ENCODE measurements at regions not wholly inside any gene's neighbourhood (a gene's known extent, or its start where the extent isn't known, plus 50 kb on each side); places are given as distances from the start of the nearest gene placed in this dataset.

DNA sequence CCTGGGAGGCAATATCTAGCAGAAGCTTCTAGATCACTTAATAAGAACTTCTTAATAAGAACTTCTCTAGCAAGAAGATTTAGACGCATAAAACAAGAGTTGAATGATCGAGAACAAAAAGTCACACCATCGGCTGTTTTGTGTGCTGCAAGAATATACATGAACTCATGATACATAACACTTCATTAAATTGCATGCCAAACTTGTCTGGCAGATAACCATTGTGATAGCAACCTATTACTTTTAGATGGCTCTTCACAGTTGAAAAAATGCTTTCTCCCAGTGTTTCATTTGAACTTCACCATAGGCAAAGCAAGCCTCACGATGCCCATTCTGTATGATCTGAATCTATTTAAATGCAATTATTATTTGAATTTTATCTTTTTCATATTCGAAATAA lies 249.9 kb downstream of the CBLN4 start:
- Histone ChIP-seq H3K56ac (ENCODE audit: insufficient read length, low read depth, low read length) (no peak overlapping the region), H3K79me2 (ENCODE audit: insufficient read depth, low read length) (no peaks in the 10 kb centered on the region), H2BK15ac (ENCODE audit: low read depth, low read length) (no peak overlapping the region), H3K4ac (ENCODE audit: low read depth, low read length) (no peak overlapping the region), H3K23ac (ENCODE audit: insufficient read length, low read depth, low read length) (no peak overlapping the region), H2BK20ac (ENCODE audit: low read depth, low read length, poor library complexity, severe bottlenecking) (no peak overlapping the region), H2AFZ (ENCODE audit: low read length) (no peak overlapping the region), H2AK5ac (ENCODE audit: insufficient read length, low read length) (no peak overlapping the region), H4K20me1 (ENCODE audit: control insufficient read depth, insufficient read depth, insufficient read length) (no peaks in the 10 kb centered on the region), H4K5ac (ENCODE audit: insufficient read length, low read depth, low read length) (no peak overlapping the region), H2BK5ac (ENCODE audit: insufficient read length, low read length) (no peak overlapping the region), H3K23me2 (ENCODE audit: insufficient read length, low read depth, low read length, poor library complexity, severe bottlenecking) (no peaks in the 10 kb centered on the region), H4K8ac (replicated peaks; ENCODE audit: insufficient read length, low read depth, low read length) (no peak overlapping the region), H3K14ac (ENCODE audit: insufficient read depth, low read length) (no peak overlapping the region), H3K27ac (ENCODE audit: insufficient read length, low read depth, low read length) (no peak overlapping the region), H3K79me1 (ENCODE audit: insufficient read depth, low read depth, low read length, poor library complexity, severe bottlenecking) (no peaks in the 10 kb centered on the region), H3K9ac (ENCODE audit: extremely low read depth, insufficient read length, low read length) (no peak overlapping the region), H3K9me3 (ENCODE audit: control insufficient read depth, low read depth, low read length) (no peaks in the 10 kb centered on the region), H3T11ph (ENCODE audit: low read length) (no peak overlapping the region), H4K91ac (ENCODE audit: insufficient read length, low read depth, low read length) (no peak overlapping the region), H3K4me2 (ENCODE audit: insufficient read depth, insufficient read length, low read length) (no peak overlapping the region), H2BK12ac (ENCODE audit: insufficient read length, low read depth, low read length) (no peak overlapping the region), H3K27me3 (ENCODE audit: insufficient read depth, low read length) (no peaks in the 10 kb centered on the region), H3K18ac (ENCODE audit: insufficient read length, low read depth, low read length) (no peak overlapping the region), H2BK120ac (ENCODE audit: low read depth, low read length, poor library complexity, severe bottlenecking) (no peak overlapping the region), H3K4me1 (ENCODE audit: insufficient read depth, low read length) (no peaks in the 10 kb centered on the region)
- no peak for DNase-seq
- TF ChIP-seq, protein P1, sequence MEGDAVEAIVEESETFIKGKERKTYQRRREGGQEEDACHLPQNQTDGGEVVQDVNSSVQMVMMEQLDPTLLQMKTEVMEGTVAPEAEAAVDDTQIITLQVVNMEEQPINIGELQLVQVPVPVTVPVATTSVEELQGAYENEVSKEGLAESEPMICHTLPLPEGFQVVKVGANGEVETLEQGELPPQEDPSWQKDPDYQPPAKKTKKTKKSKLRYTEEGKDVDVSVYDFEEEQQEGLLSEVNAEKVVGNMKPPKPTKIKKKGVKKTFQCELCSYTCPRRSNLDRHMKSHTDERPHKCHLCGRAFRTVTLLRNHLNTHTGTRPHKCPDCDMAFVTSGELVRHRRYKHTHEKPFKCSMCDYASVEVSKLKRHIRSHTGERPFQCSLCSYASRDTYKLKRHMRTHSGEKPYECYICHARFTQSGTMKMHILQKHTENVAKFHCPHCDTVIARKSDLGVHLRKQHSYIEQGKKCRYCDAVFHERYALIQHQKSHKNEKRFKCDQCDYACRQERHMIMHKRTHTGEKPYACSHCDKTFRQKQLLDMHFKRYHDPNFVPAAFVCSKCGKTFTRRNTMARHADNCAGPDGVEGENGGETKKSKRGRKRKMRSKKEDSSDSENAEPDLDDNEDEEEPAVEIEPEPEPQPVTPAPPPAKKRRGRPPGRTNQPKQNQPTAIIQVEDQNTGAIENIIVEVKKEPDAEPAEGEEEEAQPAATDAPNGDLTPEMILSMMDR (conservative IDR thresholded peaks at IDR 0.05): no peak
- Mint-ChIP-seq H3K4me1 (no peaks in the 10 kb centered on the region), H3K9me3 (peaks cover 0 to 44% of the 10 kb centered on the region in 2 experiments; a peak in 3 of 5 replicates), H3K4me3 (no peak overlapping the region), H3K27ac (no peak overlapping the region), H3K27me3 (ENCODE audit: low read depth) (peaks cover 2% of the 10 kb centered on the region; the same call in 1 of the 2 replicates), H3K36me3 (ENCODE audit: insufficient read depth in 1 of 3, low read depth in 3 of 3) (peaks cover 0 to 8% (median 0%) of the 10 kb centered on the region in 3 experiments; a peak in 2 of 7 replicates)
- WGBS (ENCODE audit: extremely low coverage, insufficient read length, low lambda C conversion rate): no CpG with 5 or more reads among the region's 5 CpGs

Data from H9 (cell line).